ENCODE measurements at regions not wholly inside any gene's neighbourhood (a gene's known extent, or its start where the extent isn't known, plus 50 kb on each side); places are given as distances from the start of the nearest gene placed in this dataset.

GRCh38 chr7:41189866-41190265, 513.0 kb downstream of the INHBA start:
- TF ChIP-seq CTCF (IDR thresholded peaks at IDR 0.05; ENCODE audit: insufficient read depth, low read length, poor library complexity, severe bottlenecking), result no peak
- H3K4me3 ChIP-seq (ENCODE audit: low read depth, low read length), result no peak overlapping the region
- no peaks in the 10 kb centered on the region for H3K27me3 ChIP-seq (ENCODE audit: control insufficient read depth, insufficient read depth, low read length)
- peak; percentile 94 for DNase-seq (ENCODE audit: low read depth)
- no peaks in the 10 kb centered on the region for H3K36me3 ChIP-seq (ENCODE audit: control insufficient read depth, insufficient read depth, low read length)

- Histone ChIP-seq H3K27me3 (ENCODE audit: control insufficient read depth, insufficient read depth, low read length) (no peaks in the 10 kb centered on the region), H3K4me3 (ENCODE audit: low read depth, low read length) (no peak overlapping the region), H3K36me3 (ENCODE audit: control insufficient read depth, insufficient read depth, low read length) (no peaks in the 10 kb centered on the region)
- peak; percentile 39 for DNase-seq (ENCODE audit: low read depth)
- no peak for TF ChIP-seq CTCF (IDR thresholded peaks at IDR 0.05; ENCODE audit: insufficient read depth, low read length, poor library complexity, severe bottlenecking)
These were observed 514.4 kb downstream of the INHBA start for GRCh38 chr7:41188163-41189130.

GRCh38 chr7:41187322-41187721, 515.6 kb downstream of the INHBA start:
- Histone ChIP-seq H3K4me3 (ENCODE audit: low read depth, low read length) (no peak overlapping the region), H3K27me3 (ENCODE audit: control insufficient read depth, insufficient read depth, low read length) (no peaks in the 10 kb centered on the region), H3K36me3 (ENCODE audit: control insufficient read depth, insufficient read depth, low read length) (no peaks in the 10 kb centered on the region)
- TF ChIP-seq CTCF (IDR thresholded peaks at IDR 0.05; ENCODE audit: insufficient read depth, low read length, poor library complexity, severe bottlenecking), result no peak
- no peak for DNase-seq (ENCODE audit: low read depth)

GRCh38 chr7:41185851-41186250, 517.0 kb downstream of the INHBA start:
- TF ChIP-seq CTCF (IDR thresholded peaks at IDR 0.05; ENCODE audit: insufficient read depth, low read length, poor library complexity, severe bottlenecking), result no peak
- no peak overlapping the region for H3K4me3 ChIP-seq (ENCODE audit: low read depth, low read length)
- H3K27me3 ChIP-seq (ENCODE audit: control insufficient read depth, insufficient read depth, low read length), result no peaks in the 10 kb centered on the region
- DNase-seq (ENCODE audit: low read depth), result no peak
- H3K36me3 ChIP-seq (ENCODE audit: control insufficient read depth, insufficient read depth, low read length), result no peaks in the 10 kb centered on the region

DNA sequence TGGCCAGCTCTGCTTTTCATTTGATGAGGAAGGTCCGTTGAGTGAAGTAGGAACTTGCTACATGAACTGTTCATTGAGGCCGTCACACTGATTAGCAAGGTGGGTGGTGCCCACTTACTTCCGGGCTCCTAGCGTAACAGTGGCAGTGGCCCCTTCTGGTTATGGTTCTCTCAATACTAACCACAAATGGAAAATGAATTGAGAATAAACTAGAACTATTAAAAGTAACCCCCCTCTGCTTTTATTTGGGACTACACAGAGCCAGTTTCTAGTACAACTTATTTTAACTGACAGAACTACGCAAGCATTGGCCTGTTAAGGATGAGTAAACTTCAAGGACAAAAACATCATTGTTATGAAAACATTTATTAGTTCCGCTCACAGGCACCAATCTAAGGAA, 519.1 kb downstream of the INHBA start:
- TF ChIP-seq CTCF (IDR thresholded peaks at IDR 0.05; ENCODE audit: insufficient read depth, low read length, poor library complexity, severe bottlenecking), result no peak
- no peak for DNase-seq (ENCODE audit: low read depth)
- H3K27me3 ChIP-seq (ENCODE audit: control insufficient read depth, insufficient read depth, low read length), result no peaks in the 10 kb centered on the region
- no peak overlapping the region for H3K4me3 ChIP-seq (ENCODE audit: low read depth, low read length)
- H3K36me3 ChIP-seq (ENCODE audit: control insufficient read depth, insufficient read depth, low read length), result no peaks in the 10 kb centered on the region

All from kidney epithelial cell (primary cell).